Activated CD8-positive, alpha-beta T cell treated with anti-CD3 and anti-CD28 coated beads, Interleukin-2, amount 10 ng/mL, durations not matched to agents 7 days and 5 days (primary cell): ENCODE measurements at regions not wholly inside any gene's neighbourhood (a gene's known extent, or its start where the extent isn't known, plus 50 kb on each side); places are given as distances from the start of the nearest gene placed in this dataset.
"Not testable (repeated sequence)": the region's sequence is repeated elsewhere in the genome, so short reads cannot be mapped to it uniquely, and the experiment has no call there.

Experiments used
- ATAC-seq: fragments of 150-1000 bp; cut with Tn5 transposase; one replicate; pipeline ENCODE4 v1.10.0; 2021; ENCODE audit warnings: moderate library complexity
- CTCF ChIA-PET: fragments of 350-600 bp; sonication (Branson Sonifier 250); formaldehyde crosslinking; loops from one replicate; lab custom pipeline; 2021; ENCODE audit warnings: antibody characterized with exemption; lab: Charles Lee
- POLR2A ChIA-PET: fragments of 350-600 bp; sonication (Branson Sonifier 250); formaldehyde crosslinking; loops from one replicate; lab custom pipeline; 2021; ENCODE audit warnings: antibody characterized with exemption; lab: Charles Lee
- DNase-seq: peaks from one replicate; pipeline ENCODE4 v3.0.0-alpha.2; 2020
- H3K27ac Mint-ChIP-seq: one replicate; pipeline ENCODE4 v1.8.0; 2021; ENCODE audit warnings: mild to moderate bottlenecking, mixed read lengths
- H3K27me3 Mint-ChIP-seq: one replicate; pipeline ENCODE4 v1.8.0; 2021; ENCODE audit warnings: low read depth, mixed read lengths
- H3K36me3 Mint-ChIP-seq: one replicate; pipeline ENCODE4 v1.8.0; 2021; ENCODE audit warnings: low read depth, mixed read lengths
- H3K4me1 Mint-ChIP-seq: one replicate; pipeline ENCODE4 v1.8.0; 2021; ENCODE audit warnings: low read depth, mixed read lengths
- H3K4me3 Mint-ChIP-seq: one replicate; pipeline ENCODE4 v1.8.0; 2021; ENCODE audit warnings: mild to moderate bottlenecking, mixed read lengths
- H3K9me3 Mint-ChIP-seq: one replicate; pipeline ENCODE4 v1.8.0; 2022; ENCODE audit warnings: mixed read lengths; ENCODE audit not compliant: insufficient read depth

- peaks cover 13% of the 10 kb centered on the region for H3K9me3 Mint-ChIP-seq
- H3K27ac Mint-ChIP-seq, H3K27me3 Mint-ChIP-seq, H3K4me1 Mint-ChIP-seq, CTCF ChIA-PET, ATAC-seq, H3K4me3 Mint-ChIP-seq, POLR2A ChIA-PET, H3K36me3 Mint-ChIP-seq, DNase-seq: not testable (repeated sequence)
Measured at GRCh38 chr7:68899156-68899555, 699.1 kb upstream of the AUTS2 start.

- H3K27ac Mint-ChIP-seq = no peak overlapping the region
- H3K36me3 Mint-ChIP-seq = no peaks in the 10 kb centered on the region
- POLR2A ChIA-PET = no interaction called here
- peaks cover 13% of the 10 kb centered on the region for H3K9me3 Mint-ChIP-seq
- CTCF ChIA-PET = no interaction called here
- no peaks in the 10 kb centered on the region for H3K27me3 Mint-ChIP-seq
- H3K4me1 Mint-ChIP-seq = no peaks in the 10 kb centered on the region
- DNase-seq (no peak), ATAC-seq (no peak)
- H3K4me3 Mint-ChIP-seq = no peak overlapping the region
Measured at GRCh38 chr7:68900096-68900495, 698.2 kb upstream of the AUTS2 start.

DNA sequence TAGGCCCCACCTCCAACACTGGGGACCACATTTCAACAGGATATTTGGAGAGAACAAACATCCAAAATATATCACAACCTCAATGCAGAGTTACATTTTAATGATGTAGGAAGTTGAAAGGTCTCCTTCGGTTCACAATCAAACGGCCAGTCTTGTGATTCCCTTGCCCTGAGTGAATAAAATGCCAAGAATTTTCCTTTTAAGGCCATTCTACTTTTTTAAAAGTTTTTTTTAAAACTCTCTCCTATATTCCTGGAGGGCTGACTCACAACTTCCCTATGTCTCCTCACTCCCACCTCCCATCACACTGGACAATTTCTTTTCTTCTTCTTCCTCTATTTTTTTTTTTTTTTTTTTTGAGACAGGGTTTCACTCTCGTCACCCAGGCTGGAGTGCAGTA, 693.6 kb upstream of the AUTS2 start:
- POLR2A ChIA-PET = no interaction called here
- DNase-seq (no peak), ATAC-seq (no peak)
- Mint-ChIP-seq H3K27me3 (no peaks in the 10 kb centered on the region), H3K27ac (no peak overlapping the region), H3K4me1 (no peaks in the 10 kb centered on the region), H3K4me3 (no peak overlapping the region), H3K36me3 (no peaks in the 10 kb centered on the region), H3K9me3 (peaks cover 15% of the 10 kb centered on the region)
- CTCF ChIA-PET = no interaction called here

DNA sequence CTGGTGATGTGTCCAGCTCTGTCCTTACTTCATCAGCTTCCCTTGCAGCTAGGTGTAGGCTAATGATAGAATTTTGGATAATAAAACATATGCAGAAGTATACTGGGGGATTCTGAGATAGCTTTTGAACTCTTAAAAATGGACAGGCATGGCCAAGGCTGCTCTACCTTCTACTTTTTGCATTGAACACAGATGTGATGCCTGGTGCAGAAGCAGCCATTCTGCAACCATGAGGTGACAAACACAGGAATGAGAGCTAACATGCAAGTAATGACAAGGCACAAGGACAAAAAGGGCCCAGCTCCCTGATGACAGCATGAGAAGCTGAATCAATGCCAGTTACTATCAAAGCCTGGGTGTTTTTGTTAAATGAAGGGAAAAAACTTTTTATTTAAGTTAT, 686.5 kb upstream of the AUTS2 start:
- no peak for ATAC-seq
- no peak for DNase-seq
- Mint-ChIP-seq H3K27ac (no peak overlapping the region), H3K4me3 (no peak overlapping the region), H3K9me3 (peaks cover 21% of the 10 kb centered on the region), H3K4me1 (no peaks in the 10 kb centered on the region), H3K36me3 (no peaks in the 10 kb centered on the region), H3K27me3 (no peaks in the 10 kb centered on the region)
- POLR2A ChIA-PET = no interaction called here
- CTCF ChIA-PET = no interaction called here

GRCh38 chr7:68914006-68914405, 684.3 kb upstream of the AUTS2 start:
- POLR2A ChIA-PET = no interaction called here

GRCh38 chr7:68917041-68917651, 681.1 kb upstream of the AUTS2 start:
- ChIA-PET CTCF (no interaction called here), POLR2A (no interaction called here)
- no peaks in the 10 kb centered on the region for H3K36me3 Mint-ChIP-seq
- no peaks in the 10 kb centered on the region for H3K27me3 Mint-ChIP-seq
- no peak overlapping the region for H3K4me3 Mint-ChIP-seq
- H3K27ac Mint-ChIP-seq = no peak overlapping the region
- ATAC-seq (no peak), DNase-seq (no peak)
- H3K9me3 Mint-ChIP-seq = peaks cover 17% of the 10 kb centered on the region
- H3K4me1 Mint-ChIP-seq = no peaks in the 10 kb centered on the region

More at GRCh38 chr7:68914006-68914405, 684.3 kb upstream of the AUTS2 start:
- Mint-ChIP-seq H3K36me3 (no peaks in the 10 kb centered on the region), H3K27ac (no peak overlapping the region), H3K4me3 (no peak overlapping the region), H3K9me3 (peaks cover 23% of the 10 kb centered on the region), H3K27me3 (no peaks in the 10 kb centered on the region), H3K4me1 (no peaks in the 10 kb centered on the region)
- CTCF ChIA-PET = no interaction called here
- ATAC-seq (no peak), DNase-seq (no peak)

GRCh38 chr7:68918621-68919020, 679.7 kb upstream of the AUTS2 start:
- Mint-ChIP-seq H3K4me3 (no peak overlapping the region), H3K27ac (no peak overlapping the region), H3K36me3 (no peaks in the 10 kb centered on the region), H3K27me3 (no peaks in the 10 kb centered on the region), H3K9me3 (peaks cover 17% of the 10 kb centered on the region), H3K4me1 (no peaks in the 10 kb centered on the region)
- DNase-seq = no peak
- POLR2A ChIA-PET = no interaction called here
- CTCF ChIA-PET = no interaction called here
- no peak for ATAC-seq

DNA sequence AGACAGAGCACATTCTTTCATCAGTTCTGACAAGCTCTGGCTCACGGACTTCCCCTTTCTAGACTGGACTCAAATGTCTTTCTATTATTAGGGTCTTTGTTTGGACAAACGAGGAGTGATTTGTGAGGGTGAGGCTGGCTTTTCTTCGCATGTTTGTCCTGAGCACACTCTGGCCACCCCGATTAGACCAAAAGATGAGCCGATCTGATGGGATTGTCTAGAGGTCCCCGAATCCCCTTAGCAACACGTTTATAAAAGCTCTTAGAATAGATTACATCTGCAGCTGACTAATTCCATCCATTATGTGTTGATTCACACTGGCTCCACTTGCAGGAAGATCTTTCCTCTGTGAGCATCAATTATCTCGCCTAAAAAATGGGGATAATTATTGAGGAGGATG, 675.4 kb upstream of the AUTS2 start:
- ATAC-seq = no peak
- H3K9me3 Mint-ChIP-seq = peaks cover 11% of the 10 kb centered on the region
- H3K4me3 Mint-ChIP-seq = no peak overlapping the region
- CTCF ChIA-PET = no interaction called here
- no peaks in the 10 kb centered on the region for H3K4me1 Mint-ChIP-seq
- H3K36me3 Mint-ChIP-seq = no peaks in the 10 kb centered on the region
- no peak overlapping the region for H3K27ac Mint-ChIP-seq
- POLR2A ChIA-PET = no interaction called here
- DNase-seq = no peak
- no peaks in the 10 kb centered on the region for H3K27me3 Mint-ChIP-seq

DNA sequence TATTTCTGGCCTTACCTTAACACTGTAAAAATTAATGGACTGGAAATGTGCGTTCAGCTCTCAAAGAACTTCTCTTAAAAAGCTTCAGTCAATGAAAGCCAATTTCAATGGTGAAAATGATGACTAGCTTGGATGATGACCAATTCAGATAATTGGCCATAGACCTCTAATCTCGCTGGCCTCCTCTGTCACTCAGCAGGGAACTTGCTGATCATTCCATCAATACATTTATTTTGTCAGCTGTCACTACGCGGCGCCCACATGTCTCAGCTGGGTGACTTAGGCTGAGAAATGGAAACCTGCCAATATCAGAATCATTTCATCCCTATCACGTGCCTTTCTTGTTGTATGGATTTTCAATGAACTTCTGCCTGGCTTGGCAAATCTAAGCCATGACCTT, 673.0 kb upstream of the AUTS2 start:
- CTCF ChIA-PET = no interaction called here
- ATAC-seq = no peak
- H3K36me3 Mint-ChIP-seq = no peaks in the 10 kb centered on the region

GRCh38 chr7:68929781-68930261, 668.5 kb upstream of the AUTS2 start:
- DNase-seq (no peak), ATAC-seq (no peak)
- Mint-ChIP-seq H3K27ac (no peak overlapping the region), H3K4me3 (no peak overlapping the region), H3K27me3 (no peaks in the 10 kb centered on the region), H3K36me3 (no peaks in the 10 kb centered on the region), H3K9me3 (peaks cover 9% of the 10 kb centered on the region), H3K4me1 (no peaks in the 10 kb centered on the region)
- ChIA-PET POLR2A (no interaction called here), CTCF (no interaction called here)

More for the DNA sequence above, 673.0 kb upstream of the AUTS2 start:
- Mint-ChIP-seq H3K4me1 (no peaks in the 10 kb centered on the region), H3K4me3 (no peak overlapping the region), H3K9me3 (peaks cover 6% of the 10 kb centered on the region), H3K27me3 (no peaks in the 10 kb centered on the region), H3K27ac (no peak overlapping the region)
- POLR2A ChIA-PET = no interaction called here
- no peak for DNase-seq

GRCh38 chr7:68936471-68937035, 661.7 kb upstream of the AUTS2 start:
- Mint-ChIP-seq H3K27me3 (no peaks in the 10 kb centered on the region), H3K27ac (no peak overlapping the region), H3K4me3 (no peak overlapping the region), H3K36me3 (no peaks in the 10 kb centered on the region), H3K9me3 (peaks cover 26% of the 10 kb centered on the region), H3K4me1 (no peaks in the 10 kb centered on the region)
- ChIA-PET POLR2A (no interaction called here), CTCF (no interaction called here)
- ATAC-seq (no peak), DNase-seq (no peak)

DNA sequence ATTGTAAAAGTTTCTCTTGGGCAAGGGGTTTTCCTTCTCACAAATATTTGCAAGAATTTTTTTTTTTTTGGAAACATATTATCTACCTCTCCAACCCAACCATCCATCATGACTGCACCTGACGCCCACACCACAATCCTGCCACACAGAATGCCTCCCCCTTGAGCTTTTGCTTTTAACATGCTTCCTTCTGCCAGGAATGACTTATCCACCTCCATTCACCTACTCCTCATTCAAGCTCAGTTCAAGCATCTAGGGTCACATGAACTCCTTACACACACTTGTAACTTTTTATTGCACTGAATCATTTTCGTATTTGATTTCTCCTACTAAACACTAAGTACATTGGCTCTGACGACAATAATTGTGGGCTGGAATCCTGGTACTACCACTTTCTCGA, 660.1 kb upstream of the AUTS2 start:
- H3K9me3 Mint-ChIP-seq = peaks cover 27% of the 10 kb centered on the region
- no peaks in the 10 kb centered on the region for H3K4me1 Mint-ChIP-seq
- H3K4me3 Mint-ChIP-seq = no peak overlapping the region
- H3K27ac Mint-ChIP-seq = no peak overlapping the region
- ATAC-seq (no peak), DNase-seq (no peak)
- H3K27me3 Mint-ChIP-seq = no peaks in the 10 kb centered on the region
- CTCF ChIA-PET = no interaction called here
- H3K36me3 Mint-ChIP-seq = no peaks in the 10 kb centered on the region
- POLR2A ChIA-PET = no interaction called here

- no peak overlapping the region for H3K27ac Mint-ChIP-seq
- CTCF ChIA-PET = no interaction called here
Measured at GRCh38 chr7:68943786-68944185, 654.5 kb upstream of the AUTS2 start.

More at GRCh38 chr7:68943786-68944185, 654.5 kb upstream of the AUTS2 start:
- H3K4me3 Mint-ChIP-seq = no peak overlapping the region
- DNase-seq = no peak
- H3K36me3 Mint-ChIP-seq = no peaks in the 10 kb centered on the region
- no peak for ATAC-seq
- peaks cover 11% of the 10 kb centered on the region for H3K9me3 Mint-ChIP-seq
- POLR2A ChIA-PET = no interaction called here
- H3K4me1 Mint-ChIP-seq = no peaks in the 10 kb centered on the region
- H3K27me3 Mint-ChIP-seq = no peaks in the 10 kb centered on the region
